ACC112 (cell line): ENCODE measurements at regions not wholly inside any gene's neighbourhood (a gene's known extent, or its start where the extent isn't known, plus 50 kb on each side); places are given as distances from the start of the nearest gene placed in this dataset.

Experiments used
- H2AFZ ChIP-seq: fragments of 200-600 bp; sonication (generic); one replicate; pipeline ENCODE4 v1.6.0; 2017; ENCODE audit warnings: antibody characterized with exemption, low read length; ENCODE audit not compliant: unreplicated experiment
- H3K27ac ChIP-seq: fragments of 200-600 bp; sonication (generic); 2 replicates; pipeline ENCODE4 v1.5.1; 2014; ENCODE audit warnings: low read depth, mild to moderate bottlenecking, antibody characterized with exemption, low read length, moderate library complexity
- H3K27me3 ChIP-seq: fragments of 200-600 bp; sonication (generic); 2 replicates; pipeline ENCODE4 v1.6.1; 2014; ENCODE audit warnings: mild to moderate bottlenecking, antibody characterized with exemption, low read length, moderate library complexity, mixed read lengths; ENCODE audit not compliant: insufficient read depth
- H3K36me3 ChIP-seq: fragments of 200-600 bp; sonication (generic); 2 replicates; pipeline ENCODE4 v1.6.1; 2016; ENCODE audit warnings: mild to moderate bottlenecking, antibody characterized with exemption, low read length, moderate library complexity, mixed read lengths; ENCODE audit not compliant: insufficient read depth
- H3K4me1 ChIP-seq: fragments of 200-600 bp; sonication (generic); one replicate; pipeline ENCODE4 v1.6.1; 2016; ENCODE audit warnings: low read length, mixed read lengths; ENCODE audit not compliant: insufficient read depth, unreplicated experiment, control insufficient read depth
- H3K4me3 ChIP-seq: fragments of 200-600 bp; sonication (generic); 2 replicates; pipeline ENCODE4 v1.5.1; 2014; ENCODE audit warnings: mild to moderate bottlenecking, low read depth, low read length
- H3K79me2 ChIP-seq: fragments of 200-600 bp; sonication (generic); one replicate; pipeline ENCODE4 v1.6.0; 2016; ENCODE audit warnings: low read length; ENCODE audit not compliant: control insufficient read depth, unreplicated experiment, insufficient read depth

DNA sequence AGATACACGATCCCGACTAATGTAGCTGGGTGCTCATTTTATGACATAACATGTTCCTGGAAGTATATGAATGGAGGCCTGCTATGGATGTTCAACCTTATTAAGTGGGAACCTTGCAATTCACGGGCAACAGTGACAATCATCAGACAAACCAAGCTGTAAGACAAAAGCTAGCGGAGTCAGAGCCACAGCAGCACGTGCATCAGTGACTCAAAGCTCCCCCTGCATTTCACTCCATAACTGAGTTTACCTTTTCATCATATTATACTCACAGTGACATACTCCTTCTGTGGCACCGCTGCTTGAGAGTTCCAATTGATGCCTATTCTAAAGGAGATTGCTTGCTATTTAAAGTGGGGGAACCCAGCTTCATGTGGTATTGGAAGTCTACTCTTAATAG lies 176.0 kb upstream of the PITRM1 start:
- H3K4me1 ChIP-seq, result no peaks in the 10 kb centered on the region
- H3K36me3 ChIP-seq, result no peaks in the 10 kb centered on the region
- peaks cover 66% of the 10 kb centered on the region for H3K27me3 ChIP-seq
- H2AFZ ChIP-seq, result no peak overlapping the region
- no peak overlapping the region for H3K27ac ChIP-seq
- H3K4me3 ChIP-seq, result no peak overlapping the region
- no peaks in the 10 kb centered on the region for H3K79me2 ChIP-seq

DNA sequence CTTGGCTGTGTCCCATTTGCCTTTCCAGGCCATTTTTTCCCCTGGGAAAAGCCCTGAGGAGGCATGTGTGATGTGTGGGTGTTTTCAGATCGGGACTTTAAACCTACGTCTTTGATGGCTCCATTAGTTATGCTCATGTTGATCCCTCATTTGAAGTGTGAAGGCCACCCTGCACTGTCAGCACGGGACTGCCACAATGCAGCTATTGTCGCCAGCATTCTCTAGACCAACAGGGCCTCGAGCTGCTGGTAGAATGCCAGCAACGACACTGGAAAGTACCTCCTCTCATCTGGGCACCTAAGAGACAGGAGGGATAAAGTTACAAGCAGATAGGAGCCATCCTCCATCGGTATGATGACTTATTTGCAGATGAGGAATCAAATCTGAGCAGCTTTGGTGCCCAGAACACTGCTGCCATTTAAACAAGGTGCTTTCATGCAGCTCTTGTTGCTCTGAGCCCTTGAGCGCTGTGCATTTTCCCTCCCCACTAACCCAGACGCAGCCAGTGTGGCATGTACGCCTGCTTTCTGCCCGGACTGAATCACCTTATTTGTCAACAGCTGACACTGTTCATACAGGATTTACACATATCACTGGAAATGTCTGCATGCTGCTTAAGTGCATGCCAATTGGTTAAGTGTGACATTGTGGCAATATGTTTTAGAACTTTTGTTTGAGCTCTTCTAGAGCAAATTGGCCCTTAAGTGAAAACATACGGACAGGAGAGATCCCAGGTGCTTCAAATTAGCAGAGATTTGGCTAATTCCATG lies 175.0 kb upstream of the PITRM1 start:
- no peak overlapping the region for H2AFZ ChIP-seq
- H3K36me3 ChIP-seq, result no peaks in the 10 kb centered on the region
- H3K27me3 ChIP-seq, result peaks cover 57% of the 10 kb centered on the region
- no peaks in the 10 kb centered on the region for H3K79me2 ChIP-seq
- no peak overlapping the region for H3K27ac ChIP-seq
- H3K4me1 ChIP-seq, result no peaks in the 10 kb centered on the region
- no peak overlapping the region for H3K4me3 ChIP-seq

DNA sequence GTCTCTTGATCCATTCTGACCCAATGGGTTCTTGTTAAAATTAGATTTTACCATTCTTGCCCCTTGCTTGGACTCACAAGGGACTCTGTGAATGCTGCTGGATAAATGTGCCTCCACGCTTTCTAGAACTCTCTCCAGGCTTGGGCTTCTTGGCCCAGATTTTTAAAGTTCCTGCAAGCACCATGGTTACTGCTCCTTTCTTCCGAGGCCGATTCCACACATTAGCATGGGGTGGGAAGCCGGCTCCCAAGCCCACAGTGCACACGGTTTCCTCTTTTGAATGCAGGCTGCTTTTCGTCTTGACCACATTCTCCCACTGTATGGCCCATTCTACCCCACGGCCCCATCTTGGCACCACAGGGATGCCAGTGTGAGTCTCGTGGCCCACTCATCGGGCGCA lies 174.3 kb upstream of the PITRM1 start:
- Histone ChIP-seq H3K27me3 (peaks cover 56% of the 10 kb centered on the region), H3K4me1 (no peaks in the 10 kb centered on the region), H3K36me3 (no peaks in the 10 kb centered on the region), H3K79me2 (no peaks in the 10 kb centered on the region), H3K4me3 (no peak overlapping the region), H2AFZ (no peak overlapping the region), H3K27ac (no peak overlapping the region)

DNA sequence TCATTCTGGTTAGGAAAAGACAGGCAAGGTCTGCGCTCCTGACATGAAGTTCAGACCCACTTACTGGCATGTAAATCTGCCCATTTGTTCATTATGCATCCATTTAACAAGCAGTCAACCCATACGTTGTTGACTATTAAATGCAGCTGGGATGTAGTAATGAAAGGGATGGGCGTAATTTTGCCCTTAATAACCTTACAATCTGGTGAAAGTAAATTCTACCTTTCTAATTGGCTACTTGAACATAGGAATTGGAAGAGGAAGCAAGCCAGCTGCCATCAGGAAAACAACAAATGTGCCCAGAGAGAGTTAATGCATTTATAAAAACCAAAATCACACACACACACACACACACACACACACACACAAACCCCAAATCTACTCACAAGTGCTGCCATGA lies 170.2 kb upstream of the PITRM1 start:
- no peak overlapping the region for H3K27ac ChIP-seq
- H3K4me3 ChIP-seq, result no peak overlapping the region
- H2AFZ ChIP-seq, result no peak overlapping the region
- H3K79me2 ChIP-seq, result no peaks in the 10 kb centered on the region
- H3K27me3 ChIP-seq, result peaks cover 21% of the 10 kb centered on the region
- no peaks in the 10 kb centered on the region for H3K36me3 ChIP-seq
- no peaks in the 10 kb centered on the region for H3K4me1 ChIP-seq

DNA sequence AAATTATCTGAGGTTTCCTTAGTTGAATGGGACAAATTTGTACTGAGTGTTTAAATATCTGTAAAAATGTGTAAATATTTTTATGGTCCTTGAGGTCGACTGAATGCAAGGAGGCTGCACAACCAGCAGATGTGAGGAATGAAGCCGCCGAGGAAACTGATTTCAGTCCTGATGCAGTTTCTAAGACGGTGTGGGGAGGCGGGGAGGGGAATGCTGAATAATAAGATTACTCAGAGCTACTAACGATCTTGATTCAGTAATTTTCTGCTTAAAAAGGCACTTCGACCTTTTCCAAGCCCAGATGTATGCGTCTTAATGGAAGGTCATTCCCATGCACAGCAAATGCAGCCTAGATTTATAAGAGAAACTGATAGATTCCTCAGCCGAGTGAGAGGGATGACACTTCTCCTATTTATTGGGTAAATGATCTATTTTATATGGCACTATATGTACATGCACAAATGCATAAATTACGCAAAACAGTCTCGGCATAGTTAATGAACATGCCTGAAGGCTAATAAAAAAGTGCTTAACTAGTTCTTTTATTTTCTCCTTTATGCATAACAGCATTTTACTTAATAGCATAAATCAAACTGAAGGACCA lies 167.6 kb upstream of the PITRM1 start:
- Histone ChIP-seq H3K4me1 (no peaks in the 10 kb centered on the region), H2AFZ (no peak overlapping the region), H3K27ac (no peak overlapping the region), H3K36me3 (no peaks in the 10 kb centered on the region), H3K79me2 (no peaks in the 10 kb centered on the region), H3K27me3 (peaks cover 8% of the 10 kb centered on the region), H3K4me3 (no peak overlapping the region)

DNA sequence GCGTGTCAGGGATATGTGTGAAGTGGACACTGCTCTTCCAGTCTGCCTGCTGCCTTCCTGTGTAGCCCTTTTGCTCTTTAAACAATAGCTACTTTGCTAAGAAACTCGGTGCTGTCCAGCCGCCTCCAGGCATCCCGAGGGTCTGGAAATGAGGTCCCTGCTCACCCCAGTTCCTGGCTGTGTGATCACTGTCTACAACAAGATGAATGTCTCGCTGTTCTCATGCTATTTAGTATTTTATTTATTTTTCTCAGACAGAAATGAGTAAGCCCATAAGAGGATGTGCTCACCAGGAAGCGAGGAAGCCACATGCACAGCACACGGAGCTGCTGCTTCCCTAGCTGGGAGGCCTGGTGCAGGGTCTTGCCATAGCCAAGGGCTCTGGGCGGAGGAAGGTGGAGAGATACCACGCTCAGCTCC lies 167.0 kb upstream of the PITRM1 start:
- Histone ChIP-seq H3K27ac (no peak overlapping the region), H3K36me3 (no peaks in the 10 kb centered on the region), H3K4me3 (no peak overlapping the region), H2AFZ (no peak overlapping the region), H3K4me1 (no peaks in the 10 kb centered on the region), H3K79me2 (no peaks in the 10 kb centered on the region), H3K27me3 (peaks cover 2% of the 10 kb centered on the region; the same call in 1 of the 2 replicates)

DNA sequence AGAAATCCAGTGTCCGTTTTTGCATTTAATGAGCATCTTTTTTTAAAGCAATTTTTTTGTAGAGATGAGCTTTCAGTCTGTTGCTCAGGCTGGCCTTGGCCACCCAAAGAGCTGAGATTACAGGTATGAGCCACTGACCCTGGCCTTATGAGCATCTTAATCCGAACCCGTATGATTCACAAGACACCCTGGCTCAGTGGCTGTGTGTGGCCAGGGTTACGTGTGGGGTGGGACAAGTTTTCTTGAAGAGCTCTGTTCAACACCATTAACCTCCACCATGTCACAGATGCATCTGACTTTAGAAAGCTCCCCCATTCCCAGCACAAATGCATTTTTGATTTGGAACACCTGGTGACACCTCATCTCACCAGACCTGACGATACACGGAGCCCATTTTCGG lies 166.5 kb upstream of the PITRM1 start:
- H3K79me2 ChIP-seq, result no peaks in the 10 kb centered on the region
- no peaks in the 10 kb centered on the region for H3K4me1 ChIP-seq
- no peaks in the 10 kb centered on the region for H3K36me3 ChIP-seq
- no peak overlapping the region for H3K27ac ChIP-seq
- no peaks in the 10 kb centered on the region for H3K27me3 ChIP-seq
- H3K4me3 ChIP-seq, result no peak overlapping the region
- H2AFZ ChIP-seq, result no peak overlapping the region

DNA sequence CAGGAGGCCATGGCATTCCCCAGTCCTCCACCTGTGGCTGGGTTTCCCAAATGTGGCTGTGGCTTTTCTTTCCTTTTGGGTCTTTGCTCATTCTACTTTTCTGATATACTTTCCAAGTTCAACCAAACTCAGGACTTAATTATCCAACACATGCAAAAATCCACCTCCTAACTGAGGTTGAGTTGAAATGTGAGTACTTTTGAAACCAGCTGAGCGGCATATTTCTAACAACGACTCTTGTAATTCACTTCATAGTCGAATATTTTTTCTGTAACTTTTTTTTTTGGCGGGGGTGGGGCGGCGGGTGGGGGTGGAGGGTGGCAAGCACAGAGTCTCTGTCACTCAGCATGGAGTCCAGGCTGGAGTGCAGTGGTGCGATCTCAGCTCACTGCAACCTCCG lies 165.2 kb upstream of the PITRM1 start:
- Histone ChIP-seq H3K4me3 (no peak overlapping the region), H2AFZ (no peak overlapping the region), H3K27ac (no peak overlapping the region)

DNA sequence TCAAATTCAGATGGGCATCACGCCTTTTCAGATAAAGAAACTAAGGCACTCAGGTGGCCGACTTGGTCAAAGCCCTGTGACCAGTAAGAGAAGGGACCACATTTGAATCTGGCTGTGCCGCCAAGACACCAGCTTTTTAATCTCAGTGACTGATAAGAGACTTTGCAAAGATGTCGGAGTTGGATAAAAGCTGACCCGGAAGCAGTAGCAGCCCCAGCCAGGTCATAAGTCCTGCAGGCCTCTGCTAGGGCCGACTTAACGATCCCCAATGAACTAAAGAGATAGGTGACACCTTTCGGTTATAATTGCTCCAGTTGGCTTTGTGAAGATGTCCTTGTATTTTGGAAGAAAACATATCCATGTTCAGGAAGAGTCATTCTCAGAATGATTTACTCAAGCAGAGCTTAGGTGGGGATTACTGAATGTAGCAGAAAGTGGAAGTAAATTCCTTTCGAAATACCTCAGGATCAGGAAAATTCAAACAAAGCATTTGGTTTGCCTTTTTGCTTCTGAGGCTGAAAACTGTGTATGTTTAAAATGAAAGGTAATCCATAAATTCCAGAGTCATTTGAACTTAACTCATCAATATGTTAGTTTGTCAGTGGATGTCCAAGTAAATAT lies 164.2 kb upstream of the PITRM1 start:
- Histone ChIP-seq H3K4me1 (no peaks in the 10 kb centered on the region), H3K4me3 (no peak overlapping the region), H3K36me3 (no peaks in the 10 kb centered on the region), H2AFZ (no peak overlapping the region), H3K79me2 (no peaks in the 10 kb centered on the region), H3K27ac (no peak overlapping the region), H3K27me3 (no peaks in the 10 kb centered on the region)

More for the DNA sequence above, 165.2 kb upstream of the PITRM1 start:
- H3K27me3 ChIP-seq, result no peaks in the 10 kb centered on the region
- H3K79me2 ChIP-seq, result no peaks in the 10 kb centered on the region
- H3K4me1 ChIP-seq, result no peaks in the 10 kb centered on the region
- H3K36me3 ChIP-seq, result no peaks in the 10 kb centered on the region

DNA sequence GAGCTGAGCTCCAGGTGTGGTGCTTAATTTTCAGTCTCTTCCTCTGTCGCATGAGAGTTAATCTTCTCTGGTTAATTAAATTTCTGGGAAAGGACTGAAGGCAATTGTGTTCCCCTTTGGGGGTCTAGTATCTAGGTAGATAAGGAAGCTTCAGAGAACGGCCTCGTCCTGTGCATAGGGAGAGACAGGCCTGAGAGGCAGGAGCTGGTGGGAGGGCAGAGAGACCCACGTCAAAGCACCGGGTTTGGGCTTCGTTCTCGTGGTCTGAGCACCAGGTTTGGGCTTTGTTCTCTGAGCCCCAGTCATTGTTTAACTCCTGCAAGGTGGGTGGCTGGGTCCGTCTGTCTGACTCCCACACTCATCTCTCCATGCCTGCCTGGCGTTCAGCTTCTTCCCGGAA lies 160.8 kb upstream of the PITRM1 start:
- Histone ChIP-seq H3K27ac (no peak overlapping the region), H3K27me3 (no peaks in the 10 kb centered on the region), H3K79me2 (no peaks in the 10 kb centered on the region), H3K36me3 (no peaks in the 10 kb centered on the region), H2AFZ (no peak overlapping the region), H3K4me1 (peaks cover 9% of the 10 kb centered on the region), H3K4me3 (no peak overlapping the region)
